CD4-positive, alpha-beta T cell treated with Interleukin-4 for 4 hours (primary cell): ENCODE measurements at regions not wholly inside any gene's neighbourhood (a gene's known extent, or its start where the extent isn't known, plus 50 kb on each side); places are given as distances from the start of the nearest gene placed in this dataset.
A peak's percentile ranks its signal among the peaks of the same experiment; 100 is the strongest.
"Not testable (repeated sequence)": the region's sequence is repeated elsewhere in the genome, so short reads cannot be mapped to it uniquely, and the experiment has no call there.

ENCODE experiments used
- DNase-seq: peaks from one replicate; pipeline ENCODE4 v3.0.0-alpha.2; 2020

DNA sequence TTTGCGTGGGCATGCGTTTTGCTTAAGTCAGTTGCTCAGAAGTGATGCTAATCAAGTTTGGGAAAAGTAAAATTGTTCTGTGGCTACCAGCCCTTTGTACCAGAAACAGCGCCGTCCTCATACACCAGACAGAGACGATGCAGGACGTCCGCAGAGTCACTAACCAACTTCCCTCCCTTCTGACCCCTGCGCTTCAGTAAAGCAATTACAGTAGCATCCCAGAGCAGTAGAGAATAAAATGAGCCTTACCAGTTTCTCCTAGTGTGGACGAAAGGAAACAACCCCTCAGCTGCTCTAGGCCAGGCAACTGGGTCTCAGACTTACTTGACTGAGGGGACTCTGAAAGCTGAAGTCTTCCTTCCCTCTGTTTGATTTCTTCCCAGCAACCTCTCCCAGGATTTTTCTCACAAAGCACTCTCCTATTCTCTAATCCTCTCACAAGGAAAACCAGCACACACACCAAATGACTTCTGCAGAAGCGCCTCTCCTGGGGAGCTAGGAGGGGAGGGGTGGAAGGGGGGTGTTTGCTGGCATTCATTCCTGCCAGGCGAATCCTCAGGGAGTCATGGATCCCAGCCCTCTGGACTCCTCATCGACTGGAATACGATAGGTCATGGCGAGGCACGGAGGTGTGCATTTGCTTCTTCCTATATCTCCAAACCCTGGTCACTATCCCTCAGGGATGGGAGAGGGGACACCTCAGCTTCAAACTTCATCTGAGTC is 56.0 kb upstream of the MID1 start:
- DNase-seq = no peak

DNA sequence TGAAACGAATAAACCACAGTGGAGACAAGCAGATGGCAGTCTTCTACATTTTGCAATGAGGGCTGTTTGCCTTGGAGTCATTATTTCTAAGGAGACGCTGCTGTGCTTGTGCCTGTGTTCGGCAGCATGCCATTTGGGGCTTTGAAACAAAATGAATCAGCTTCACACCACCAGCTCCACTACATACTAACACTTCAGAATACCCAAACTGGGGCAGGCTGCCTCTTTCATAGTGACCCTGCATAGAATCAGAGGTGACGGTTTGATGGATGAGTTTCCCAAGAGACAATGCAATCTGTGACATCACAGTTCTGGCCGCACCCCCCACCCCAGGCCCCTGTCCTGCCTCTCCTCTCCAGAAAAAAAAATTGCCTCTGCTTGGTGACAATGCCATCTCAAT is 57.1 kb upstream of the MID1 start:
- DNase-seq = no peak

DNA sequence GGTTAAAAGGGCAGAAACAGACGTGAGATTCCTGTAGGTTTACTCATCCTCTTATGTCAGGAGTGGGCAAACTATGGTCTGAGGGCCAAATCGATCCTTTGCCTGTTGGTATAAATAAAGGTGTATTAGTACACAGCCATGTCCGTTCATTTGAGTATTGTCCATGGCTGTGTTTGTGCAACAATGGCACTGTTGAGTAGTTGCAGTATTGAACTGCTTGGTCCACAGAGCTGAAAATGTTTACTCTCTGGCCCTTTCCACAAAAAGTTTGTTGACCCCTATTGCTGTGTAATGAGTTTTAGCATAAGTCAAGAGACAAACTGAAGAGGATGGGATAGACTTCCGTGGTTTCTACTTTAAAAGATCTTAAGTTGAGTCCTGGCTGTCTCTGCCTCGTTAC is 59.0 kb upstream of the MID1 start:
- no peak for DNase-seq

DNA sequence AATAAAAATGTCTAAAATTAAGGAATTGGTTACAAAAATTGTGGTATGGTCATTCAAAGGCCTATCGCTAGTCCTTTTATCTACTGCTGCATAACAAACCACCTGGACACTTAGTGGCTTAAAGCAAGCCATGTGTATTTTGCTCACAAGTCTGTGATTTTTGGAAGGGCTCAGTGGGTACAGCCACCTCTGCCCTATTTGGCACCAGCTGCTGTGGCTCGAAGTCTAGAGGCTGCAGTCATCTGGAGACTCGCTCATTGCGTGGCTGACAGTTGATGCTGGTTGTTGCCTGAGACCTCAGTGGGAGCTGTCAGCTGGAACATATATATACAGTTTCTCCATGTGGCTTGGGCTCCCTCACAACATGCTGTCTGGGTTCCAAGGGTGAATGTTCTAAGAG is 60.8 kb upstream of the MID1 start:
- DNase-seq = no peak

DNA sequence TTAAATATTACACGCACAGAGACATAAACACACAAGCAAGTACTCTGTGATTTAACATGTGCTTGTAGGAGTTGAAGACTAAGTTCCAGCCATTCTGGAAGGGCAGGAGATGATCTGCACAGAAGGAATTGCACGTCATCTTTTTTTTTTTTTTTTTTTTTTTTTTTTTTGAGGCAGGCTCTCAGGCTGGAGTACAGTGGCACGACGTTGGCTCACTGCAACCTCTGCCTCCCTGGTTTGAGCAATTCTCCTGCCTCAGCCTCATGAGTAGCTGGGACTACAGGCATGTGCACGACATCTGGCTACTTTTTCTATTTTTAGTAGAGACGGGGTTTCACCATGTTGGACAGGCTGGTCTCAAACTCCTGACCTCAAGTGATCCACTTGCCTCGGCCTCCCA is 63.2 kb upstream of the MID1 start:
- not testable (repeated sequence) for DNase-seq

DNA sequence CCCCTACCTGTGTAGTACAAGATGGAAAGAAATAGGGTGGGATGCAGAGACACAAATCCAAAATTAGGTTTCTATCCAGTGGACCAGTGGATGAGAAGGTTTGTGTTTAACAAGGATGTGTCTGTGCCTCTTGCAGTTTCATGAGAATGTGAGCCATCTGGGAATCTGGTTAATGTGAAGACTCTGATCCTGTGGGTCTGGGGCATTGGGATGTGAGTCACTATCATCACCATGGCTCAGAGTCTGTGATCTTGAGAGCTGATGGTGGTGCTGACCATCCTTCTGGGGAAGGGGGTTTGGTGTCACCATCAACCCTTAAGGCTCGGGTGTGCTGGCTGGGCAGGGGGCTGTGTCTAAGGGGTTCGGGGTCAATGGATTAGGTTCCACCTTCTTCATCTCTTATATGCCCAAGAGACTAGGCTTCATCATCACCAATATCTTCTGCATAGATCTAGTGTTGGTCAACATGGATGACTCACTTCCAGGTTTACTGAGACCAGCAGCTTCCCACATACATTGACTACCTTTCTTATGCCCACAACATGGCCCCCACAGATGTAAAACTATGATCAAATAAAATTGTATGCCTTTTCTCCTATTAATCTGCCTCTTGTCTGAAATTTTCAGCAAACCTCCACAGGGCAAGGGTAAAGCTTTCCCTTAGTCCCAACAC is 65.7 kb upstream of the MID1 start:
- no peak for DNase-seq

DNA sequence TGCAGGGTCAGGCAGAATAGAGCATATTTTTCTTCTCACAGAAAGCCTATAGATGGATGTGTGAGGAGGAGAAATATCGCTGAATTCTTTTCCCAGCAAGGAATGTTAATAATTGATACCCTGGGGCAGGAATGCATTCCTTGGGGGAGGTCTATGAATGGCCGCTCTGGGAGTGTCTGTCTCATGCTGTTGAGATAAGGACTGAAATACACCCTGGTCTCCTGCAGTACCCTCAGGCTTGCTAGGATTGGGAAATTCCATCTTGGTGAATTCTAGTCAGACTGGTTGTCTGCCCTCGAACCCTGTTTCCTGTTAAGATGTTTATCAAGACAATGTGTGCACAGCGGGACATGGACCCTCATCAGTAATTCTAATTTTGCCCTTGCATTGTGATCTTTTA is 71.4 kb upstream of the MID1 start:
- DNase-seq = not testable (repeated sequence)

DNA sequence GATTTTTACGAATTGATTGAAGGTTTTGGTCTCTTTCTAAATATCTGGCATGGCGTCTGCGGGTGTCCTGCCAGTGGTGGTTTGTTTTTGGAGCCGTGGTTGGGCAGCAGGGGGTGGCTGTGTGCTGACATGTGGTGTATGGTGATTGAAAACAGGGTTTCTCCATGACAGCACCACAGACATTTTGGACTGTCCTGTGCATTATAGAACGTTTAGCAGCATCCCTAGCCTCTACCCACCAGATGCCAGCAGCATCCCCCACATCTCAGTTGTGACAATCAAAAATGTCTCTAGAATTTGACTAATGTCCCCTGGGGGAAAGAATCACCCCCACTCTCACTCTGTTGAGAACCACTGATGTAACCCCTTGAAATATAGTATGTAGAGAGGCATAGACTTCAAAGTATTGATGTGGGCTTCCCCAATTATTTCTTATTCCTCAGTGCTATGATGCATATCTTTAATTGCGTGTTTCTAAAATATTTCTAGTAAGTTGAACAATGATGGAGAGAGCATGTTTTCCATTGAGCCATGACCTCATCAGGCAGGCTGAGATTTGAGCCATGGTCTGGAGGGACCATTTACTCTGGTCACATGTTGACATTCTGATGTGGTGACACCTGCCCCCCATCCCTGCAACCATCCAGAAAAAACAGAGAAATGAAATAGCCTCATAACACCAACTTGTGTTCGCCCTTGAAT is 77.4 kb upstream of the MID1 start:
- DNase-seq = no peak

DNA sequence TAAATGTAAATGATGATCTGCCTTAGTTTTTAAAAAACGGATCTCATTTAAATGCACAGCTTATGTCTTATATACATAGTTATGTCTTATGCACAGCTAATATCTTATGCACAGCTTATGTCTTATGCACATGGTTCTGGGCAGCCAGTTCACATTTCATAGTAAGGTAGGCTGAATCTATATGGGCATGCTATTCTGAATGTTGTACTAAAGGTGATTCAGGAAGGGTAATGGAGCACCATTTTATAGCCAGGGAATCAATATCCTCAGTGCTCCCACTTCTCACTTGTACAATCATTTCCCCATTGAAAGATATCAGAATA is 77.9 kb upstream of the MID1 start:
- no peak for DNase-seq

DNA sequence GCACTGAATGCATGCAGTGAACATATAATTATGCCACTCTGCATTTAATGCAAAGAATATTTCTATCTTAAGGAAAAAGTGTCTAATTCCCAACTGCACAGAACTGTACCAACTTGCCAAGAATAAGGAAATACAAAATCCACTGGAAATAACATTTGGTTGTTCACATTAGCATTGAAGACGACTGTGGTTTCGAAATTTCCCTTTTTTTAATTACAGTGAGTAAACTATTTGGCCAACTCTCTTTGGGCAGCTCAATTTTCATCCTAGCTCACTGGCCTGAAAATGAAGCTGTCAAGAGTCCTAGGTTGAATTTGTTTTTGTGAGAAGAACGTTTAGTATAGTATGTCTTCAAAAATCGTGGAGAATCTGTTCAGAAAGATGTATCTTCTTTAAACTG is 81.6 kb upstream of the MID1 start:
- DNase-seq = no peak

DNA sequence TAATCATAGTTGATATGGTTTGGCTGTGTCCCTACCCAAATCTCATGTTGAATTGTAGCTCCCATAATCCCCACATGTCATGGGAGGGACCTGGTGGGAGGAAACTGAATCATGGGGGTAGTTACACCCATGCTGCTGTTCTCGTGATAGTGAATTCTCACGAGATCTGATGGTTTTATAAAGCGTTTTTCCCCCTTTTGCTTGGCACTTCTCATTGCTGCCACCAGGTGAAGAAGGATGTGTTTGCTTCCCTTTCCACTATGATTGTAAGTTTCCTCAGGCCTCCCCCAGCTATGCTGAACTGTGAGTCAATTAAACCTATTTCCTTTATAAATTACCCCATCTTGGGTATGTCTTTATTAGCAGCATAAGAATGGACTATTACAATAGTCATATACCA is 86.0 kb upstream of the MID1 start:
- DNase-seq = not testable (repeated sequence)

DNA sequence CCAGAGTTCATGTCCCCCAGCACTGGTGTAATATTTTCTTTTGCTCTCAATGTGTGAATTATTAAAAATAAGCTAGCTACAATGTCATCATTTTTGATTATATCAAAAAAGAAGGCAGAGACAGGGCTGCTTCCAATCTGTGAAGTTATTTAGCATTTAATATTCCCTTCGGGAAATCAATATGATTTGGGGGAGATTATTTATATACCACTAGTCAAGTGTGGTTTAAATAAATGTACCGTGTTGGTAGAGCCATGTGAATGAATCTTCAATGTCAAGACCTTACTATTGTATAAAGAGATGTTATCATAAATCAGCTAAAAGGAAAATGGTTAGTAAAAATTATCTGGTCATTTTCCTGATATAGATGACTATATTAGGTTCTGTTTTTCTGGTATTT is 87.4 kb upstream of the MID1 start:
- no peak for DNase-seq

DNA sequence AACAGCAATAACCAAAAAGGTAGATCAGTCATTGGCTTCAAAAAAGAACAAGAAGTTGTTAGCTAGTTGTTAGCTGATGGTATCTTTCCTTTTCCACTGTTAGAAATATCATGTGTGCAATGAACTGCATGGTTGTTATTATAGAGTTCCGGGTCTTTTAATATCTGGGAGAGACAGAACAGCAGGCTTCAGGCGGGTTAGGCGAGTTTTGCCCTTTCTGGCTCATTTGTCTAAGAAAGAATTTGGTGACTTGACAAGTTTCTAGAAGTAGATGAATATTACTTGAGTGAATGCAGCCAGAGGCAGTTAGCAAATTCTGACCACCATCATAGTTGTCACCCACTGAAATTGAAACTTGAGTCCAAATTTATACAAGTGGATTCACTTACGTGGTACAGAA is 88.9 kb upstream of the MID1 start:
- DNase-seq = no peak

DNA sequence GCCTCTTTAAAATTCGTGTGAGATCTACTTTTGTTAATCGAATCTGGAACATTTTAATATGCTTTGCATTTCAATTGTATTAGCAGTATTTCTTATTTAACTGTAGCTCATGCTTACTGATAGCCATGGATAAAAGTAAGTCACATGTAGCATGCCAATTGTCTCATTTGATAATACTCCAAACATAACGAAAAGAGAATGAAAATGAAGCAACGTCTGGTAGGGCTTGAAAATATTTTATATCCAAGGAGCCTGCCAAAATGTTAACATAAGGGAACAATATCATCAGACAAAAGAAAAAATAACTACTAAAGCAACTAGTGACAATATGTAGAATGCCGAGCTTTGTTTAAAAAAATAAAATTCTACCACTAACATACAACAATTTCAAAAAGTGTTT is 94.1 kb upstream of the MID1 start:
- no peak for DNase-seq

DNA sequence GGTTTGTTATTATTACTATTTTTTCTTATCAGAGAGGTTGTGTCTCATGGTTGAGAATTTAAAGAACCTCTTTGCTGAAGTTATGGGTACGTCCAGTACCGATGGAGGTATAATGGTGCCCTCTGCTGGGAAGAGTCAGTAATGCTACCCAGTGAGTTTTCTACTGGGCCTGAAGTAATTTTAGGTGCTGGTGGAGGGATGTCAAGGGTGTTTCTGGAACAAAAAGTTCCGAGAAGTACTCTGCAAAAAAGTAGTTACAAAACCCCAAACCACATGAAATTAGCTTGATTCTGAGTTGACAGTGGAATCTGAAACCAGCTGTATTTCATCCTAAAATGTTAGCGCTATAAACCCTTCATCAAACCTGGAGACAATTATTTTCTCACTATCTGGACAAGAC is 102.5 kb upstream of the MID1 start:
- DNase-seq = peak; percentile 12

DNA sequence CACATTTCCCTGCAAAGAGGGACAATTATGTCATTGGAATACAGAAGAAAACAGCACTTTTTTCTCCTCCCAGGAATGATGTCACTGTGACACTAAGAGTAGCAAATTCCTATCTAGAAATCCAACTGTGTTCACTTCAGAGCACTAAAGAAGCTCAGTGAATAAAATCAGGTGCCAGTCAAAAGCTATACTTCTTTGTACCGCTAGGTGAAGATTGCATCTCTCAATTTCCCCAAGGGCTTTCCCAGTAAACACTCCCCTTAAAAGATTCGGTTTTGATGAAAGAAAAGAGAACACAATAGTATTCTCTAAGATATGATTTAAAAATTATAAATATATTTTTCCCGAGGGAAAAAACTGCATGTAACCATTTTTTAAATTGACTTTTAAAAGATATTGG is 104.7 kb upstream of the MID1 start:
- no peak for DNase-seq

DNA sequence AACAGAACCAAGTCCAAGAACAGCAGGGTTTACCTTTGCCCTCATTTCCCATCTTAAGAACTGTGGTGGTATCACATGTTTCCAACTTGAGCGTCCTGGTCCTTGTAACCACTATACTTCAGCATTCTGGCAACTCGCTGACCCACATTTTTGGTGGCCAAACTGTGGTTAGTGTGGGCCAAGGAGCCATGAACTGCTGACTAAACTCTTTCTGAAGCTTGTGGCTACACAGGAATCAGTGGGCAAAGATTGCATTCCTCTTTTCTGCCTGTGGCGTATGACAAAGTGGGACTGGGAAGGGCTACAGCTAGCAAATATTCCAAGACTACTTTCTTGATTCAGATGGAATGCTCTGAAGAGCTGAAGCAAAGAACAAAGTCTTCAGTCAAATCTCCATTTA is 106.3 kb upstream of the MID1 start:
- no peak for DNase-seq

DNA sequence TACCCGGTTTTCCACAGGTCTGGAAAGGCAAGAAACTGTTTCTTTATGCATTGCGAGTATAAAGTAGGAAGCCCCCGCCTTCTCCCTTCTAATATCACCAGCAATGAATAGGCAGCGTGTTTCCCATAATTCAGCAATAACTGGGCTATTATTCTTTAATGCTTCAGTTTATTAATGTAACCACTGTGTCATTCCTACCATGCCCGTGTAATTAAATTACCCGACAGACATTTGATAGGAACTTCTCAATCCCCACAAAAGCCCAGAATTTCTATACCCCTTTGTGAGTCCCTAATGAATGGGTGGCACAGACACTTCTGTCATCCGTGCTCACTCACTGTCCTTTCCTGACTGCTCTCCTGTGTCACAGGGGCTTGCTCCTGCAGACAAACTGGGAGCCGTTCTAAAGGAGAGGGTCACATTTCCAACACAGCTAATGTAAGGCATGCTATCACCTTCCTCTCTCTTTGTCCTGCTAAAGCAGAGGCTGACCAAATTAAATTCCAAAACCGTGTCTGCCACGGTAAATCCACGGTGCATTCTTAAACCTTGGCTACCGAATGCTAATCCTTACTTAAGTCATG is 108.5 kb upstream of the MID1 start:
- no peak for DNase-seq

DNA sequence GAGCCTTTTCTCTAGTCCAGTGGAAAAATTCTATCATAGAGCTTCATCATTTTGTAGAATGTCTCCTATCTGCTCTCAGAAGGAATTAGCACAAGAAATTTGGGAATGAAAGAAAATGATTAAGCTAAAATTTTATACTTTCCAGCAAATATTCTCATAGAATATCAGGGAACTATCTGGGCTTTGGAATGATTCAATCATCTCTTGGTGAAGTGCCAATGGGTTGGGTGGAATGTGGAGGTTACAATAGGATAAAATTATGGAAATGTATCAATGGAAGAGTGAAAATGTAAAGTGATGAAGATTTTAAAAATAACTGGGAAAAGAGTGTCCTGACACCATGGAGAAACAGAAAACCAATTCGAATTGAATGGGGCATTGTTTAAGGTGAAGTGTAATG is 119.0 kb upstream of the MID1 start:
- no peak for DNase-seq

DNA sequence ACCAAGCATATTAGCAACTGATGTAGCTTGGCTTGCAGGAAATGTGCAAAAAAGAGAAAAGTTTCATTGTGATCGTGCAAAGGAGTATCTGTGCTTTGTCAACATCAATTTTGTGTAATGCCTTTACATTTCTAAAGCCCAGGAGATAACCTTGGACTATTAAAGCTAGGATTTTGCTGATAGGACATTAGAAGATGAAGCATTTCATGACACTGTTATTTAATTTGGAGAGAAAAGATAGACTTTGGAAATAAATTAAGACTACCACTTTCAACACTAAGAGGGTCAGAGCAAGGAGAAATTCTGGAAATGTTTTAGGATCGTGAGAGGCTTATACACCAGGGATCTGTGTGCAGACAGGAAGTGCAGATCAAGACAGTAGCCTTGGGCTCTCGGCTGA is 120.6 kb upstream of the MID1 start:
- DNase-seq = no peak

DNA sequence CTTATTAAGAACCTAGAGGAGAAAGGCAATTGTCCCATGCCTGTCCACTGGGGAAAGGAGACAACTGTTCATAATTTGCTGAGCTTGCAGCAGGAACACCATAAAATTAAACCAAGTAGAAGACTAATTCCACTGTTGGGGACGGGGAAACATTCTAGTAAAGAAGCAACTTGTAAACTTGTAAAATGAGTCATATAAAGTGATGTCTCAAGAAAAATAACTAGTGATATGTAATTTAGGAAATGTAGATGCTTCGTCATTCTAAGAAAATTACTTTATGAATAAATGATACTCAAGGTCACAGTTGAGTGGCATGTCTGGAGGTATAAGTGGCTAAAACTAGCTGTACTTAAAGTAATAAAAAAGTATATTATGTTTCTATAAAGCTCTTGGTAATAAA is 121.2 kb upstream of the MID1 start:
- no peak for DNase-seq

DNA sequence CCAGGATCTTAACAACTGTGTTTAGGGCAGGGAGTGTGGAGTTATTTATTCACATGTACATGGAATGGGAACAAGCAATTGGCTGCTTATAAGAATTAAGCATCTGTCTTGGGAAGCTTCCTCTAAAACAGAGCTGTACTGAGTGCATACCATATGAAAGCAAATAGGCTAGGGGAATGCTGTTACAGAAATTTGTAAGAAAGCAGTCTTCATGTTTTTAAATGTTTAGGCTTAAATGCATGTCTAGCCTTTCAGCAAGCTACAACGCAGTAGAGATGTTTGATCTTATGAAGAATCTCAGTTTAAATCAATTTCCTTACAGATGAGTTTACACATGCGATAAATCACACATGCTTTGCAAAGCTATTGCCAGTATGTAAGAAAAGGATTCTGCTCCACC is 123.1 kb upstream of the MID1 start:
- no peak for DNase-seq

DNA sequence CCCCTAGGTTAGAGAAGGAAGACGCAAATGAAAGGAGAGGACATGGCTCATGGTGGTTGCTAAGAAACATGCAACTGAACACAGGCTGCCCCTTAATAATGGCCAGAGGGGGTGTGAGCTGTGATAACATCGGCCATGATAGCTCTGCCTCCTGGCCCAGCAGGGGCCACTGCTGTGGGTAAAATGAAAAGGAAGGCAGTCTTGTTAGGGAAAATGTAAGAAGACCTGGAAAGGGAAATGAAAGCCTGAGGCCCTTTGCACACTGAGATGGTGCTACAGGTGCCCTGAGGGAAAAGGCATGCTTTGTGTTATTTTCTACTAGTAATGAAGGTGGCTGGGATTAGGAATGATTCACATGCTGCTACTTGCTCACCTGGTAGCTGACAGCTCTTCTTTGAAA is 123.6 kb upstream of the MID1 start:
- no peak for DNase-seq

DNA sequence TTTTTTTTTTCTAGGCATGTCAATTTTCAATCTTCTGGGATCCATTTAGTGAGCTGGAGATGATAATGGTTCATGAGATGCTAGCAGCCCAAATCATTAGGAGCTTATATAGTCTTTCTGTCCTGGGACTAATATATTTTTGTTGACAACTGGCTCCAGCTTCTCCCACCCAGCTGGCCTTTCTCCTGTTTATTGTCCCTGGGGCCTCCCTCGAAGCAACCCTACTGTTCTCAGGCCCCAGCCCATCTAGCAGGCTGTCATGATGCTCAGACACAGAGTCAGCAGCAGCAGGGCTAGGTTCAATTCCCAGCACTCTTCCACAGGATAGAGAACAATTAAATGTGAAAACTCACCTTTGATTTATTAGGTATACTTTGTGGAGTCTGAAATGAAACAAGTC is 127.6 kb upstream of the MID1 start:
- no peak for DNase-seq
